CD14-positive monocyte (primary cell): ENCODE measurements at regions not wholly inside any gene's neighbourhood (a gene's known extent, or its start where the extent isn't known, plus 50 kb on each side); places are given as distances from the start of the nearest gene placed in this dataset.

Experiments used
- DNase-seq, 3 donors: peaks; one replicate each; pipeline ENCODE4 v3.0.0-alpha.2; 2011 to 2022
- H2AFZ ChIP-seq: 2 replicates; pipeline ENCODE4 v1.6.0; 2012; ENCODE audit warnings: mild to moderate bottlenecking, low read depth, low read length, inconsistent platforms; ENCODE audit not compliant: insufficient read depth, poor library complexity, severe bottlenecking
- H3K27ac ChIP-seq, 2 donors: 1 replicate in 1 of 2; 2 replicates in 1 of 2; pipeline ENCODE4 v1.5.1; 2012 to 2013; ENCODE audit warnings: low read length in 2 of 2, control low read depth in 1 of 2, inconsistent platforms in 1 of 2, low read depth in 1 of 2, mild to moderate bottlenecking in 1 of 2
- H3K27me3 ChIP-seq, 2 donors: one replicate each; pipeline versions ENCODE4 v1.6.0 to v1.6.1; 2011 to 2013; ENCODE audit warnings: low read length in 2 of 2; ENCODE audit not compliant: control insufficient read depth in 2 of 2, insufficient read depth in 2 of 2
- H3K36me3 ChIP-seq, 2 donors: replicated peaks in 1 of 2; 1 replicate in 1 of 2; 2 replicates in 1 of 2; pipeline versions ENCODE4 v1.5.1 to v1.6.1; 2012 to 2013; ENCODE audit warnings: low read length in 2 of 2, control low read depth in 1 of 2, inconsistent platforms in 1 of 2, mild to moderate bottlenecking in 1 of 2; ENCODE audit not compliant: insufficient read depth in 2 of 2, control insufficient read depth in 1 of 2
- H3K4me1 ChIP-seq, 2 donors: 1 replicate in 1 of 2; 2 replicates in 1 of 2; pipeline versions ENCODE4 v1.5.1 to v1.6.1; 2012 to 2013; ENCODE audit warnings: low read length in 2 of 2, control low read depth in 1 of 2, inconsistent platforms in 1 of 2, mild to moderate bottlenecking in 1 of 2, moderate library complexity in 1 of 2; ENCODE audit not compliant: insufficient read depth in 2 of 2, control insufficient read depth in 1 of 2
- H3K4me2 ChIP-seq: replicated peaks from 2 replicates; pipeline ENCODE3; 2012; ENCODE audit warnings: low read length, moderate library complexity, mild to moderate bottlenecking; ENCODE audit not compliant: poor library complexity, severe bottlenecking; ENCODE audit errors: extremely low read depth
- H3K4me3 ChIP-seq, 3 experiments: fragments of 200-600 bp in 1 of 3; sonication (generic) in 1 of 3; replicated peaks in 1 of 3; 1 replicate in 2 of 3; 2 replicates in 1 of 3; pipeline ENCODE4 v1.5.1; 2011 to 2013; ENCODE audit warnings: low read length in 3 of 3, mild to moderate bottlenecking in 3 of 3, control low read depth in 2 of 3, low read depth in 2 of 3, inconsistent platforms in 1 of 3, moderate library complexity in 1 of 3
- H3K79me2 ChIP-seq: 2 replicates; pipeline ENCODE4 v1.6.0; 2012; ENCODE audit warnings: mild to moderate bottlenecking, control low read depth, inconsistent platforms, low read length, moderate library complexity; ENCODE audit not compliant: insufficient read depth
- H3K9ac ChIP-seq: 2 replicates; pipeline ENCODE4 v1.6.0; 2017; ENCODE audit warnings: low read length, mild to moderate bottlenecking; ENCODE audit not compliant: insufficient read depth, poor library complexity, severe bottlenecking
- H3K9me3 ChIP-seq, 2 donors: replicated peaks in 1 of 2; 1 replicate in 1 of 2; 2 replicates in 1 of 2; pipeline versions ENCODE4 v1.5.1 to v1.6.1; 2012 to 2013; ENCODE audit warnings: low read length in 2 of 2, control low read depth in 1 of 2; ENCODE audit not compliant: control insufficient read depth in 1 of 2, insufficient read depth in 1 of 2
- H4K20me1 ChIP-seq: 2 replicates; pipeline ENCODE4 v1.6.0; 2012; ENCODE audit warnings: mild to moderate bottlenecking, low read length, control low read depth, moderate library complexity; ENCODE audit not compliant: insufficient read depth
- H3K27ac Mint-ChIP-seq, 7 donors: one replicate each; pipeline ENCODE4 v1.8.0; 2020; ENCODE audit warnings: mild to moderate bottlenecking in 7 of 7, mixed read lengths in 7 of 7, moderate library complexity in 6 of 7, inconsistent platforms in 2 of 7
- H3K27me3 Mint-ChIP-seq, 3 donors: one replicate each; pipeline ENCODE4 v1.8.0; 2021 to 2022; ENCODE audit warnings: low read depth in 3 of 3, mild to moderate bottlenecking in 3 of 3, mixed read lengths in 3 of 3, moderate library complexity in 3 of 3, inconsistent platforms in 1 of 3
- H3K36me3 Mint-ChIP-seq, 2 donors: one replicate each; pipeline ENCODE4 v1.8.0; 2020; ENCODE audit warnings: mixed read lengths in 2 of 2, inconsistent platforms in 1 of 2, mild to moderate bottlenecking in 1 of 2
- H3K4me1 Mint-ChIP-seq: one replicate; pipeline ENCODE4 v1.8.0; 2020; ENCODE audit warnings: mild to moderate bottlenecking, mixed read lengths
- H3K4me3 Mint-ChIP-seq, 2 donors: one replicate each; pipeline ENCODE4 v1.8.0; 2020; ENCODE audit warnings: mild to moderate bottlenecking in 2 of 2, mixed read lengths in 2 of 2, moderate library complexity in 1 of 2
- H3K9me3 Mint-ChIP-seq, 7 donors: one replicate each; pipeline ENCODE4 v1.8.0; 2020 to 2022; ENCODE audit warnings: mixed read lengths in 7 of 7, mild to moderate bottlenecking in 6 of 7, moderate library complexity in 6 of 7, inconsistent platforms in 2 of 7
- WGBS: methylation state at CpG from one replicate; pipeline ENCODE4 v1.1.5; 2013; ENCODE audit warnings: missing lambda C conversion rate; ENCODE audit not compliant: insufficient coverage; 5-methylcytosine and 5-hydroxymethylcytosine counted together
- intact Hi-C, 2 donors: fragments of 100-400 bp; cut with micrococcal nuclease; formaldehyde crosslinking; loops; one replicate each; pipeline versions ENCODE4 v1.15.0 to v1.15.1; 2023
- TF ChIP-seq, protein P1 (sequence below): fragments of 200-600 bp; IDR thresholded peaks from one replicate; pipeline ENCODE4 v1.8.0; 2022; ENCODE audit warnings: antibody characterized with exemption, mild to moderate bottlenecking

DNA sequence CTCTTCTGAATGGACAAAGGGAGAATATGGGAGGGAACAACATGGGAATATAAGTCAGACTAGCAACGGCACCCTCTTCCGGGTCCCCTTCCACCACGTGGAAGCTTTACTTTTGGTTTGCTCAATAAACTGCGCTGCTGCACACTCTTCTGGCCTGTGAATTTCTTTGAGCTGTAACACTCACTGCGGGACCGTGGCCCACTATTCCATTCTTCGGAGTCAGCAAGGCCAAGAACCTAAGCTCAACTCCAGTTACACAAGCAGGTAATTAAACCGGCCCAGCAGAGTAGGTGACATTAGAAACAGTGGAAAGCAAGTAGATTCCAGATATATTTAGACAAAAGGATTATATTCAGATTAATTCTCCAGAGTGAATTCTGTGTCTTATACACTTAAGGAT lies 697.4 kb upstream of the NXPH2 start:
- DNase-seq: no peak
- Histone ChIP-seq H3K27me3 (no peaks in the 10 kb centered on the region), H3K9ac (no peak overlapping the region), H3K27ac (no peak overlapping the region), H3K4me3 (no peak overlapping the region), H3K36me3 (no peaks in the 10 kb centered on the region), H3K4me1 (no peaks in the 10 kb centered on the region), H3K9me3 (peaks cover 8 to 9% of the 10 kb centered on the region in 2 donors), H4K20me1 (no peaks in the 10 kb centered on the region), H3K79me2 (no peaks in the 10 kb centered on the region), H2AFZ (no peak overlapping the region), H3K4me2 (no peak overlapping the region)
- no peak overlapping the region for H3K27ac Mint-ChIP-seq
- intact Hi-C loops: no loop called here
- no peaks in the 10 kb centered on the region for H3K36me3 Mint-ChIP-seq
- WGBS: 95% methylated on average over 5 of the region's 8 CpGs
- no peaks in the 10 kb centered on the region for H3K27me3 Mint-ChIP-seq
- TF ChIP-seq, protein P1, sequence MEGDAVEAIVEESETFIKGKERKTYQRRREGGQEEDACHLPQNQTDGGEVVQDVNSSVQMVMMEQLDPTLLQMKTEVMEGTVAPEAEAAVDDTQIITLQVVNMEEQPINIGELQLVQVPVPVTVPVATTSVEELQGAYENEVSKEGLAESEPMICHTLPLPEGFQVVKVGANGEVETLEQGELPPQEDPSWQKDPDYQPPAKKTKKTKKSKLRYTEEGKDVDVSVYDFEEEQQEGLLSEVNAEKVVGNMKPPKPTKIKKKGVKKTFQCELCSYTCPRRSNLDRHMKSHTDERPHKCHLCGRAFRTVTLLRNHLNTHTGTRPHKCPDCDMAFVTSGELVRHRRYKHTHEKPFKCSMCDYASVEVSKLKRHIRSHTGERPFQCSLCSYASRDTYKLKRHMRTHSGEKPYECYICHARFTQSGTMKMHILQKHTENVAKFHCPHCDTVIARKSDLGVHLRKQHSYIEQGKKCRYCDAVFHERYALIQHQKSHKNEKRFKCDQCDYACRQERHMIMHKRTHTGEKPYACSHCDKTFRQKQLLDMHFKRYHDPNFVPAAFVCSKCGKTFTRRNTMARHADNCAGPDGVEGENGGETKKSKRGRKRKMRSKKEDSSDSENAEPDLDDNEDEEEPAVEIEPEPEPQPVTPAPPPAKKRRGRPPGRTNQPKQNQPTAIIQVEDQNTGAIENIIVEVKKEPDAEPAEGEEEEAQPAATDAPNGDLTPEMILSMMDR: no peak
- H3K4me1 Mint-ChIP-seq: no peaks in the 10 kb centered on the region
- no peak overlapping the region for H3K4me3 Mint-ChIP-seq
- peaks cover 0 to 6% (median 2%) of the 10 kb centered on the region in 7 donors for H3K9me3 Mint-ChIP-seq

DNA sequence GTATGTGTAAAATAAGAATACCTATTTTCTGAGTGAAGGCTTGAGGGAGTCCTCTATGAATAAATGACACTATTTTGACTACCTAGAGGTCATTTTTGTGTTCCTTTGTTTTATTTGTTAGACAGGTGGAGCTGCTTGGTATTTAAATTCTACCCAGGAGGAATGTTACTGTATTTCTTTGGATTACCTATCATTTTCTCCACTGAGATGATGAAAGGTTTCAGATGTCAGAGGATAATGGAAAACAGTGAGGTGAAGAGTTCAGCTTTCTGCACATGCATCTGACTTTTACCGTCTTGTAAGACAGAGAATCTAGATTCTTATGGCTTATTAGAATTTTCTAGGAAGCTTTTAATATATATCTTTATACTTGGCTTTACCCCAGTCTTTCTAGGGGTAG lies 689.8 kb upstream of the NXPH2 start:
- intact Hi-C loops: no loop called here
- Histone ChIP-seq H3K4me1 (no peaks in the 10 kb centered on the region), H3K27me3 (no peaks in the 10 kb centered on the region), H2AFZ (no peak overlapping the region), H4K20me1 (no peaks in the 10 kb centered on the region), H3K4me2 (no peak overlapping the region), H3K79me2 (no peaks in the 10 kb centered on the region), H3K9ac (no peak overlapping the region), H3K9me3 (peaks cover 4 to 8% of the 10 kb centered on the region in 2 donors), H3K4me3 (no peak overlapping the region), H3K36me3 (no peaks in the 10 kb centered on the region), H3K27ac (no peak overlapping the region)
- Mint-ChIP-seq H3K27ac (no peak overlapping the region), H3K27me3 (no peaks in the 10 kb centered on the region), H3K4me1 (no peaks in the 10 kb centered on the region), H3K36me3 (no peaks in the 10 kb centered on the region), H3K9me3 (peaks cover 0 to 6% (median 0%) of the 10 kb centered on the region in 7 donors), H3K4me3 (no peak overlapping the region)
- TF ChIP-seq, protein P1: no peak
- WGBS: no CpG with 5 or more reads among the region's 1 CpG
- no peak for DNase-seq
